GM18951 (cell line): ENCODE measurements at regions not wholly inside any gene's neighbourhood (a gene's known extent, or its start where the extent isn't known, plus 50 kb on each side); places are given as distances from the start of the nearest gene placed in this dataset.

Experiments
- POLR2A ChIP-seq: IDR thresholded peaks from 4 replicates; pipeline ENCODE4 v1.6.1; 2011; ENCODE audit warnings: mild to moderate bottlenecking; ENCODE audit not compliant: insufficient read length, insufficient read depth; ENCODE audit errors: extremely low read depth
- in situ Hi-C: fragments of 300-500 bp; cut with MboI; formaldehyde crosslinking; loops from one replicate; pipeline ENCODE4 v1.12.0; 2022; ENCODE audit warnings: low sequenced_read_pairs, mixed read lengths, inconsistent platforms; ENCODE audit not compliant: unreplicated experiment

- TF ChIP-seq POLR2A, result no peak
- in situ Hi-C loops, result no loop called here
Measured at GRCh38 chr2:145593991-145594614, 1074.2 kb upstream of the ZEB2 start.

DNA sequence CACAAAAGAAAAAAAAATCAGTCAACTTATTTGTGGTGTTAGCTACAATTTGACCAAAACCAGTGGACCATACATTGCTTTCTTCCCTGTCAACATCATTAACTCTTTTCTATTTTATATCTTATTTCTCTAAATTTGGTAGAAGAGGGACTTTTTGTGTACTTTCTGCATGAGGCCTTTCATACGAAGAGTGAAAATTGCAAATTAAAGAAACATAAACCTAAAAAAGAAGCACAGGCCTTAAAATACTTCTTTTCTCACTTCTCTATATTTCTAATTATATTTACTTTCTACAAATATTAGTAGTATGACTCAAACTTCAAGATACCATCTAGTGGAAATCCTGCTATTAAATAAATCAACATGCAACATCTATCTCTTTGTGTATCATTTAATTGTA is 1073.4 kb upstream of the ZEB2 start:
- in situ Hi-C loops, result no loop called here
- no peak for TF ChIP-seq POLR2A

DNA sequence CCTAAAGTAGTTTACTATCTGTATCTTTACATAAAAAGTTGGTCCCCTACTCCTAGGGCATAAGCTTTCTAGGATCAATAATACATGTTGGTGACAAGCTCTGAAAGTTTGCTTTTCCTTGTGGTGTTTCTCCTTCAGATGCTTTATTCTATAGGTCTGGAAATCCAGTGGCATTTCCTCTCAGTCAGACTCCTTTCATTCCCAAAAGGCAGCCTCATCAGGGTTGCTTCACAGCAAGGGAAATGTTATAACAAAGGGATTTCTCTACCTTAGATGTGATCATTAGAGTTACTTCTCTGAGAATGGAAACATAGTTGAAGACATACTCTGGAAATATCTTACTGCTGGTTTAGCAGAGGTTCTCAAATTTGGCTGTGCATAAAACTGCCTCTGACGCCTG is 1072.4 kb upstream of the ZEB2 start:
- in situ Hi-C loops, result no loop called here
- no peak for TF ChIP-seq POLR2A

- no peak for TF ChIP-seq POLR2A
- in situ Hi-C loops, result no loop called here
Measured at GRCh38 chr2:145591109-145591809, 1071.3 kb upstream of the ZEB2 start.

GRCh38 chr2:145587922-145588321 is 1068.0 kb upstream of the ZEB2 start:
- TF ChIP-seq POLR2A, result no peak
- in situ Hi-C loops, result no loop called here

DNA sequence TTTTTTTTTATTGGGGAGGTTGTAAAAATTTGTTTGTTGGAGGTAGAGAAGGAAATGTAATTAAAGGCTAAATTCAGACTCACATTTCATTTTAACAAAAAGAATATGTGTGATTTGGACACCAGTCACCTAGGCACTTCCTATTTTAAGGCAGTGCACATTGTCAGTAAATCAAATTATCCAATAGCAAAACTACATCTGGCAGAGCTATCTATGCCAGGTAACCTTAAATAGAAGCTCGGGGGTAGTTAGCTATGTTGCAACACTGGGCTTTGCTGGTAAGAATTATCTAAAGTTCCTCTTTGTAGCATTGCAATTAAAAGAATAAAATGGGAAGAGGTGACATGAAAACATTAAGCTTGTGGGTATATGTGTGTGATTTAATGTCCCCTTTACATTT is 1064.4 kb upstream of the ZEB2 start:
- no peak for TF ChIP-seq POLR2A
- in situ Hi-C loops, result no loop called here

DNA sequence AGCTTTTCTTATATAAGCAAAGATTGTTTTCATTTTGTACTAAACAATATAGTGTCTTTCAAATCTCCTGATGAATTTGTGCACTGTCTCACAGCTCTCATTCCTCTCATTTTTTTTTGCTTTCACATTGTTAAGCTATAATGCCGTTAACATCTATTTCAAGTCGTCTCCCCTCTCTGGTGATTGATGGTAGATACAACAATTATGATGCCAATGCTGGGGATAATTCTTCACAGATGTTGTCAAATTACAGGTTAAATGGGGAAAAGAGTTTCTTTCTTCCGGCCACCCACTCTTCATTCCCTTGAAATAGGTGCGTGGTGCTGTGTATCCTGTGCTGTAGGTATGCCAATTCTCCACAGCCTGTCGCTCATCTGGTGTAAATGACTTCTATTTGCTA is 1053.7 kb upstream of the ZEB2 start:
- no peak for TF ChIP-seq POLR2A
- in situ Hi-C loops, result no loop called here

- no peak for TF ChIP-seq POLR2A
- in situ Hi-C loops, result no loop called here
Measured at GRCh38 chr2:145572238-145572637, 1052.3 kb upstream of the ZEB2 start.

GRCh38 chr2:145569108-145569507 is 1049.2 kb upstream of the ZEB2 start:
- no peak for TF ChIP-seq POLR2A
- in situ Hi-C loops, result no loop called here

DNA sequence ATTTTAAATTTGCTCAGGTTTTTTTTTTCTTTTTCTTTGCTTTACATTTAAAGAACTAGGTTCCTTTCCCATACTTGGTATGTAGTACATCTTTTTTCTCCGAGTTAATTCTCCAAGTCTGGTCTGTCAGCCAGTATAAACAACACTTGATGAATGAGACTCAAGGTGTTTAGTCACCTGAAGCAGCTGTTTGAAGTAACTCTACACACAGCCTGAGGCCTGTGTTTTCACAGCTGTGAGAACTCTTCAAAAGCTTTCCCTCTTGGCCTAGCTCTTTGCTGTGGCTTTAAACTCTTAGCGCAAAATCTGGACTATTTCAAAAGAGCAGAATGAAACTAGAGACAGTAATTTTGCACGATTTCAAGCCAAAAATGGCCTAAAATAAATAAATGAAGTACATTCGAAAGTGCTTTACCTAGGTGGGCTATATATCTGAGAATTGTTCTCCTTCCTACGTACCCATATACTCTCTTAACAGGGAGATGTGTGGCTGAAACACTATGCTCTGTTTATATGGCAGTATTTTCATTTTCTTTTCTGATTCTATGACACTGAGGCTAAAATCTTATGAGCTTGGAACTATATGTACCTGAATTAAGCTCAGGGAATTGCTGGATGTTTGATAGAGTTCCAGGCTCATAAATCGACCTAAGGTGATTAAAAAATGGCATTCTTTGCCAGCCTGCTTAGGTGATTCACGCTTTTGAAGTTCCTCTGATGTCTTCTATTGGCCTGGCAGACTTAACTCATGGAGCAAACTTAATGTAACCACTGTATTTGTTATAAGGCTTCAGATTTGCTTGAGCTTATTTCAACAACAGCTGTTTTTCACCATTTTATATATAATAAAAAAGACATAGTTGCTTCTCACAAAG is 1044.1 kb upstream of the ZEB2 start:
- in situ Hi-C loops, result no loop called here
- no peak for TF ChIP-seq POLR2A

DNA sequence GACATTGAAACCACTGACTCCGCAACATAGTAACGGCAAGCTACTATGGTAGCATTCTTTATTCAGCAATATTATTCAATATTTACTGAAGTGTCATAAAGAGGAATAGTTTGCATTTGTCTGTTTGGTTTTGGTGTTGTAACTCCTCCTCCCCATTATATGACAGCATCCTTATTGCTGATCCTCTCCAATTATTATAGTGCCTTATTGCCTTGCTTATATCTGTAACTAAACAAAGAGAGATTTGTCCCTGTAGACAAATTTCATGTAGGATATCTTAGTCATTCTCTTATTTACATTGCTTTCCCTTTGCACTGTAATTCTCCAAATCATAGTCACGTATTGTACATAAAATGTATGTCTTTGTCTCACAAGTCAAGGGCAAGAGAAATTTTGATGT is 1041.2 kb upstream of the ZEB2 start:
- in situ Hi-C loops, result no loop called here
- TF ChIP-seq POLR2A, result no peak

DNA sequence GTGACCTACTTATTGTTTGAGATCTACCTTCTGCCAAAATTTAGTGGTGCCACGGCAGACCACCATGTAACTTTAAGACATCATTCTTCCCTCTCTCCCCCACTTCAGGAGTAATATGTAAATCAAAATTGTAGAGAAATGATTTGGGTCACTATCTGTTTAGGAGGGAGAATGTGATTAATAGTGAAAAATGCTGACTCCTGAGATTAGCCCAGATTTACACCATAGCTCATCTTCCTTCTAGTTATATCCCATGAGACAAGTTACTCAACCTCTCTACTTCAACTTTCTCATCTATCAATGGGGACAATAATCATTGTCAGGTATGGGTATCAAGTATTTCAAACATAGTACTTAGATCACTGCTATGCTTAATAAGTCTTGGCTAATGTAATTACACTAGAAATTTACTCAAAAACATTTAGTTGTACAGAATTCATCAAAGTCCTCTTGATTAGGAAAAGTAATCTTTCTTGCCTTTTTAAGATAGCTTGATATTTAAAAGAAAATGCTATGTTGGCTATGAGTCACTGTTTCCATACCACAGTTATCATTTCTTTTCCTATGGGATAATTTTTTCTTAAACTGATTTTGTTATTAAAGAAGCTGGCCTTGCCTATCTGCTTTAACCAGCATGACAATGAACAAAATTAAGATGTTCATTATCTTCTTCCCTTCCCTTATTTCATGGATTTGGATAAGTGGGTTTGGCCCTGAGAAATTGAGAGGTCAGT is 1038.9 kb upstream of the ZEB2 start:
- TF ChIP-seq POLR2A, result no peak
- in situ Hi-C loops, result no loop called here

DNA sequence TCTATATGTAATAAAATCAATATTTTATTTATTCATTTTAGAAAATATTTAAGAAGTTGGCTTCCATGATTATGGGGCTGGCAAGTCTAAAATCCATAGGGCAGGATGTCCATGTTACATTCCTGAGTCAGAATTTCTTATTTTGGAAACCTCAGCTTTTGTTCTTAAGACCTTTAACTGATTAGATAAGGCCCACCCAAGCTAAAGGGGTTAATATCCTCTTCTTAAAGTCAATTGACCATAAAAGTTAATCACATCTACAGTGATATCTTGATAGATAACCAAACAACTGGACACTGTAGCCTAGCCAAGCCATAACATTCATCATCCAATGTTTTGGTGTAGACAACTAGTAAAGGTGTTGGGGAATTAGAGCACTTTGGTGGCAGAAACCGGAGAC is 1035.4 kb upstream of the ZEB2 start:
- no peak for TF ChIP-seq POLR2A
- in situ Hi-C loops, result no loop called here
